ENCODE measurements at regions not wholly inside any gene's neighbourhood (a gene's known extent, or its start where the extent isn't known, plus 50 kb on each side); places are given as distances from the start of the nearest gene placed in this dataset.

DNA sequence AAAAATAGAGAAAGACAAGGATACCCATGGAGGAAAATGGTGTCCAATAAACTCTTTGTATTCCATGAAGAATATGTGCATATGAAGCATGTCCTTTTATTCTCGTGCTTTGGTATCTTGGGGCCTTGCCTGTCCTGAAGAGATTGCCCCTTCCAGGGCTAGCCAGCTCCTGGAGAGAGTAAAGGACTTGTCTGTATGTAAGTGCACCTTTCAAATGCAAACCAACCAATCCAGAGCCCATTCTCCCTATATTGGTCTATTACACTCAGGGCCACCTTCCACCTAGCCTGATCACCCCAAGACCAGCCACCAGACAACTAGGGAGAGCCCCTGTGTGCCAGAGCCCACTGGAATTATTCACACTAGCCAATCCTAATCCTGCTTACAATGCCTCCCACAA, 221.6 kb downstream of the CD83 start:
- DNase-seq: no peak

DNA sequence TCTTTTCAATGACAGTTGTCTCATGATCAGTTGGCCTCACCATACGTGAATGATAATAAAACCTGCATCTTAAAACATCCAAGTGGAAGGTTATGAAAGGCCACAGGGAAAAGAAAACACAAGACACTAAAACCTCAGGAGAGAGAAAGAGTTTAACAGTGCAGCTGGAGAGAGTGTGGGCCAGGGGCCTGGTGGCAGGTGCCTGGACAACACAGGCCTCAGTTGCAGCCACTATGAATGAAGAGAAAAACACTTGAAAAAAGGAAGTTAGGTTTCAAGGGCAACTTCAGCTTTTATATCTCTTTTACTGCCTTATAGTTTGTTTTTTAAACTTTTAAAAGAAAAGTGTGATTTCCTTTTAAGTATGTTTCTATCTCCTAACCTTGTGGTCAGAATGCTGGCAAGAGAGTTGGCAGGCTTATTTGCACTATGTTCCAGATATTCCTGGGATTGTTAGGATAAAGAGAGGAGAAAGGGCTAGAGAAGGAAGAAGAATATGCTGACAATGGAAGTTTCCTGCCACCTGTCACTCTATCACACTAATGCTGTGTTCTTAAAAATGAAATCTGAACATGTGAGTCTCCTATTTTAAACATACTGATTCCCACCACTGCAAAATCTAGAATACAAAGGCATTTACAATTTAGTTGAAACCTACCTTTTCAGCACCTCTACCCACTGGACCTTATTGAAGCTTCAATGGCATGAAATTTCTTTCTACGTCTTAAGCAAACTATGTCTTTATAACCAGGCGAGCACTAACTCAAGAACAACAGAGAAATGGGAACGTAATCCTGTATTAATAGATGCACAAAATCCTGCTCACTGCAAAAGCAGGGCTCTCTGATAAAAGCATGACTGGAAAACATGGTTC, 222.4 kb downstream of the CD83 start:
- no peak for DNase-seq

GRCh38 chr6:14344486-14344885, 226.9 kb downstream of the CD83 start:
- no peak for DNase-seq

DNA sequence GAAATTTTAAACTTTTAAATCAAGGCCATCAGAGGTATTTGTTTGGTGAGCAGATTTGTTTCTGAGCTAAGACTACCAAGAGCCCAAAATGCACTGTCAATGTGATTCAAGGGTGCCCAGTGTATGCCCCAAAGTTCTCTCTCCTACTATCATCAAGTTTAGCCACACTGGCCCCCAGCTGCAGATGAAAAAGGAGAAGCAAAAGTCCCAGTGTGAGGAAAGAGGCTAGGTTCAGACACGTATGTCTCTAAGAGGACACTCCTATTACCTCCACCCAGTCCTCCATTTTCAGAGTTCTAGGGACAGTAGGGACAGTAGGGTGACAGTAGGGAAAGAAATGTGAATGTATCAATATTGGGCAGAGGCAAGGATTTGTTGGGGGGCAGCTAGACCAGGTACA, 230.8 kb downstream of the CD83 start:
- DNase-seq: no peak

DNA sequence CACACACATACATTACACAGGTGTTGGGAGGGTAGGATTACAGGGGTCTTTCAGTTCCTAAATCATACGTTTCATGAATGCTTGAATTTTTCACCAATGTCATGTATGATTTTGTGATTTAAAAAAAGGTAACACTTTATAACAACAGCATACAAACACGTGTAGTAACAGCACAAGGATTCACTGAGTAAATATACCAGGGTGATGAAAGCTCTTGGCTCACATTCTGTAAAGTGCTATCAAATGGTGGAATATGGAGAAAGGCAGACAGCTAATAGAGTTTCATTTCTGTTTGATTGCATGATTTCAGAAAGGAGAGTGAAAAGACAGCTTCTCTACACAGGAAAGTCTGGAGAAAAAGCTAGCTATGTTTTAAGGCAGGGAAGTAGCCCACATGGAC, 231.9 kb downstream of the CD83 start:
- no peak for DNase-seq

- DNase-seq: no peak
Measured at GRCh38 chr6:14350210-14350609, 232.6 kb downstream of the CD83 start.

DNA sequence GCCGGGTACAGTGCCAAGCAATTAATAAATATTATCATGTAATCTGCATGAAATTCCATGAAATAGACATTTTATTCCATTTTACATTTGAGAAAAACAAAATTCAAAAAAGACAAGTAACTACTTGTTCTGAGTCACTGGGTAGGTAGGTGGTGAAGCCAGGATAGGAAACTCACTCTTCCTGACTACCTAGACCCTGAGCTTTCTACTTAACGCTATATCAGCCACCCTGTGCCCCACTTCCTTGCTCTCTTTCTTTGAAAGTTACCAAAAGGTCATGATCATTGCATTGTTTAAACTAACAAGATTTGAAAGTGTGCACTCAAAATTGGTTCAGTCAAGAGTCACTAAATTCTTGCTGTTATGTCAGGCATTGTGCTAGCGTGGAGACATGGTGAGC, 235.7 kb downstream of the CD83 start:
- DNase-seq: no peak

- DNase-seq: no peak
Measured at GRCh38 chr6:14353798-14354197, 236.2 kb downstream of the CD83 start.

DNA sequence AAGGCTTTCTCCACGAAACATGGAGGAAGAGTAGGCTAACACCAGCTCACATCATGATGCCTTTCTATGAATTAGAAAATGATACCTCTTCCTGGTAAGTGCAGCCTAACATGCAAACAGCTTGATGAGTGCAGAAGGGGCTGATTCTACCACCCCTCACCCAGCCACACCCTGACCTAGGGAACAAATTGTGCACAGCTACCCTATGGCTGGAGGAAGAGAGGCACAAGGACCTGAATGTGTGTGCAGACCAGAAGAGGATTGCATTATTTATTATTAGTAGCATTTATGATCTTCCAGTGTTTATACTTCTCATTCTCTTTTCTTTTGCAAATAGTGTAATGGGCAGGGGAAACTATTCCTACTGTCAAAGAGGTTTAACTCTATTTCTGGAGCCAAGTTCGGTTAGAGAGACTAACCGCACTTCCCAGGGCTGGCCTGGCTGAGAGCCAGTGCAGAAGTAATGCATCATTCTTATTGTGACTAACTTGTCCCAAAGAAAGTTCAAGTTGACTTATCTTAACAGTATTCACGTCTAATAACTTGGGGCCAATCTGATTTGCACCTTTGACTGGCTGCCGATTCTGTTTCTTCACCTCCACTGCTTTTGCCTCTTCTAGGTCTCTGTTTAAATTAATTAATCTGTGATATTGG, 237.5 kb downstream of the CD83 start:
- DNase-seq: no peak

DNA sequence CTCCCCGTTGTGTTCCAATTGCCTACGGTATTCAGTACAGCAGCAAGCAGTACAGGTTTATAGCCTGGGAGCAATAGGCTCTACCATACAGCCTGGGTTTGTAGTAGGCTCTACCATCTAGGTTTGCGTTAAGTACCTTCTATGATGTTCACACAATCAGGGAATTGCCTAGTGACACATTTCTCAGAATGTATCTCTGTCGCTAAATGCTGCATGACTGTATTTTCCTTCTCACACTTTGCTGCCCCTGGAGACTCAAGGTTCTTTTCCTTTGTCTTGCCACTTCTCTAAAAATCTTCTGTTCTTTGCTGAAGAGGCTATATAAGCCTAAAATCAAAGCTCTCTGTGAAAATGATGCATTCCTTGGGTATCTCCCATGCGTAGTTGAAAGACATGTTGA, 241.9 kb downstream of the CD83 start:
- no peak for DNase-seq

GRCh38 chr6:14360565-14360964, 243.0 kb downstream of the CD83 start:
- DNase-seq: no peak

DNA sequence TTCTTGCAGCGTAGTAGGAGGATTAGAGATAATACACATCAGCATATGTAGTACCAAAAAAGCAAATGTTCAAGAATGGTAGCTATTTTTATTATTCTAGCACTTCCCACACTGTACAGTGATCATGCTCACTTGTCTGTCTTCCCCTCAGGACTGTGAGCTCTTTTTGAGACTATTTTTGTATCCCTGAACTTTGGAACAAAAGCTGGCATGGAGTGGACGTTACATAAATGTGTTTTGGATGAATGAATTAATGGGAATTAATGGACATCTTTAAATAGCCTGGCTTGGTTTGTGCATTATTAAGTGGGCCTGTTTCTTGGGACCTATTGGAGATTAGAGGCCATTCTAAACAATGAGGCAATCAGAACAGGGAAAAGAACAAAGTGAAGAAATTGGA, 243.7 kb downstream of the CD83 start:
- no peak for DNase-seq

- DNase-seq: no peak
Measured at GRCh38 chr6:14361956-14362587, 244.5 kb downstream of the CD83 start.

- DNase-seq: no peak
Measured at GRCh38 chr6:14364370-14364769, 246.8 kb downstream of the CD83 start.

DNA sequence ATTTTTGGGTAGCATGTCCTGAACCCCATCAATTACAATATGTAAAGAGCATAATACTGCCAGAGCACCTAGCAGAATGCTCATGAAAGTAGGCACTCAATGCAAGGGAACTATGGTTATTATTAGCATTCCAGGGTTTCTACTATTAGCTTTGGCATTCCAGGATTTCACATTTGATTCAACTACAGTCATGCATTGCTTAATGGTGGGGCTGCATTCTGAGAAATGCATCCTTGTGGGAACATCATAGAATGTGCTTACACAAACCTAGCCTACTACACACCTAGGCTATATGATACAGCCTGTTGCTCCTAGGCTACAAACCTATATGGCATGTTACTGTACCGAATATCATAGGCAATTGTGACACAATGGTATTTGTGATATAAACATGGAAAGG, 247.8 kb downstream of the CD83 start:
- DNase-seq: no peak

GRCh38 chr6:14366315-14366714, 248.7 kb downstream of the CD83 start:
- no peak for DNase-seq

- DNase-seq: no peak
Measured at GRCh38 chr6:14366872-14367271, 249.3 kb downstream of the CD83 start.

- no peak for DNase-seq
Measured at GRCh38 chr6:14367296-14367695, 249.7 kb downstream of the CD83 start.

DNA sequence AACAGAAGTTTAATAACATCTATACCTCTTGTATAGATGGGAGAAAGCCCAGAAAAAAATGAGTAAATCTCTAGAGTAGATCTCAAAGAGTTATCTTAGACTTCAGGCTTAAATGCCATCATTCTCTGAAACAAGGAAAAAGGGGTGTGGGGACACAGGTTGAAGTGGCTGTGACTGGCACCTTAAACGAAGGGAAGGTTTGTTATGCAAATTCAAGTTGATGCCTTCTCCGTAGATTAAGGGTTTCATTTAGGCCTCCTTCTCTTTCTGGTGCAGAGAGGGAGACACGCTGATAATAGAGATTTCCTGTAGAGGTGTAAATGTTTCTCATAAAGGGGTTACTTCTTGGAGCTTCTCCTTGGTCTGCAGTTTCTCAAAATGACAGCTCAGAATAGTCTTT, 252.1 kb downstream of the CD83 start:
- DNase-seq: no peak

DNA sequence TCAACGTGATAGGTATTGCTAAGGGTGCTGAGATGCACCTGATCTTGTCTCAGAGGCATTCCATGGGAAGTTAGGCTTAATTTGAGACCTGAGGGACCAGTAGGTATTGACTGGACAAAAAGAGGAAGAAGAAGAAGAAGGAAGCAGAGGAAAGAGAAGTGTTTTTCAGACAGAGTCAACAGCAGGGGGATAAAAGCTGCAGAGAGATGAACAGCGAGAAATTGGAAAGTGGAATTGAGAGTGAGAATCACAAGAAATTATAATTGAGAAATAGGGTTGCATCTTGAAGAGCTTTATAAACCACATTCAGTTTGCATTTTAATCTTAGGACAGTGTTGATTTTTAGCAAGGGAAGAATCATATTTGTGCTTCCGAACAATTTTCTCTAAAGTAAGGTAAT, 254.0 kb downstream of the CD83 start:
- no peak for DNase-seq

GRCh38 chr6:14372734-14373489, 255.3 kb downstream of the CD83 start:
- DNase-seq: no peak

- no peak for DNase-seq
Measured at GRCh38 chr6:14373648-14374437, 256.3 kb downstream of the CD83 start.

DNA sequence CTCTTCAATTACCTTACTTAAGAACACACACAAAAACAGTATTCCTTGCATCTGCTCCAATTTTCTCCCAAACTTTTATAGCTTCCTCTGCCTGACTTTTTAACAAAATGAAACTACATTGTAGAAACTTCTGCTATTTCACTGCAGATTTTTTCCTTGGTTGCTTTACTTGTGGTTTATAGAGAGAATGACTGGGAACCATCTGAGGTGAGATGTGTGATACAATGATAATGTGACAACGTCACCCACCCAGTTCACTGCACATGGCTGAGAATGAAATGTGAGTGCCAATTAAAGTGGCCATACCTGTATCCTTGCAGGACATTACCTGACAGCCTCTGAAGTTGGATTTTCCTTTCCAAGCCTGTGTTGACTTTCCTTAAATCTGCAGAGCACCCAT, 258.4 kb downstream of the CD83 start:
- no peak for DNase-seq

Measured in NCI-H2107 (cell line).